ENCODE measurements at regions not wholly inside any gene's neighbourhood (a gene's known extent, or its start where the extent isn't known, plus 50 kb on each side); places are given as distances from the start of the nearest gene placed in this dataset.
"Not testable (repeated sequence)": the region's sequence is repeated elsewhere in the genome, so short reads cannot be mapped to it uniquely, and the experiment has no call there.

DNA sequence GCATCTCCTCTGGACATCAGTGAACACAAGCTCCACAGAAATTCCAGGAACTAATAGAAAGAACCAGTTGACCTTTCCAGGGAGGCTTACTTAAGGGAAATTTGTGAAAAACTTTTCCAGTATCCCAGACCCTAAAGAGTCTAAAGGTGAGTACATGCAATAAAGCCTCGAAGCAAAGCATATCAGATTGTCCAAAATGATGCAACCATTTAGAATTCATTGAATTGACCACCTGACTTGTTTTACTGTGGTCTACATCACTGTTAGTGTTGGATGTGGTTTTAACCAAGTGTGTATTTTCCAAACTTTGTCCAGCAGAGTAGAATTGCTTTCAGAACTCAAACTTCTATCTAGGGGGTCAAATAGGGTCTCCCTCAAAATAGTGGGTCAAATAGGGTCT is 76.3 kb upstream of the TIAM1 start:
- Histone ChIP-seq H3K27ac (ENCODE audit: low read depth, low read length) (no peak overlapping the region), H3K4me1 (ENCODE audit: insufficient read depth, low read length) (no peaks in the 10 kb centered on the region), H3K4me3 (ENCODE audit: low read length in 2 of 2) (no peak overlapping the region), H3K9me3 (ENCODE audit: control insufficient read depth in 1 of 2, low read length in 2 of 2) (no peaks in the 10 kb centered on the region), H3K36me3 (ENCODE audit: insufficient read depth, low read length) (no peaks in the 10 kb centered on the region), H3K27me3 (ENCODE audit: insufficient read depth, low read length) (no peaks in the 10 kb centered on the region)
- H3K36me3 Mint-ChIP-seq = no peaks in the 10 kb centered on the region
- H3K4me3 Mint-ChIP-seq = no peak overlapping the region
- no peak for DNase-seq
- peaks cover 0 to 4% (median 2%) of the 10 kb centered on the region in 4 donors for H3K4me1 Mint-ChIP-seq
- H3K27ac Mint-ChIP-seq = no peak overlapping the region
- no peaks in the 10 kb centered on the region for H3K27me3 Mint-ChIP-seq
- H3K9me3 Mint-ChIP-seq = peaks cover 0 to 6% (median 2%) of the 10 kb centered on the region in 8 donors
- intact Hi-C loops (cut with micrococcal nuclease) = no loop called here
- ChIA-PET CTCF (ENCODE audit: partially characterized antibody) (no interaction called here), POLR2A (ENCODE audit: partially characterized antibody) (no interaction called here)

GRCh38 chr21:31418377-31419001 is 74.4 kb upstream of the TIAM1 start:
- Mint-ChIP-seq H3K4me1 (peaks cover 0 to 2% (median under 1%) of the 10 kb centered on the region in 4 donors), H3K36me3 (no peaks in the 10 kb centered on the region), H3K27ac (no peak overlapping the region), H3K27me3 (no peaks in the 10 kb centered on the region), H3K4me3 (no peak overlapping the region), H3K9me3 (peaks cover 0 to 6% (median 2%) of the 10 kb centered on the region in 8 donors)
- no peak overlapping the region for H3K4me3 ChIP-seq (ENCODE audit: low read length in 2 of 2)
- no peaks in the 10 kb centered on the region for H3K36me3 ChIP-seq (ENCODE audit: insufficient read depth, low read length)
- no peaks in the 10 kb centered on the region for H3K27me3 ChIP-seq (ENCODE audit: insufficient read depth, low read length)
- H3K27ac ChIP-seq (ENCODE audit: low read depth, low read length) = no peak overlapping the region
- POLR2A ChIA-PET (ENCODE audit: partially characterized antibody) = no interaction called here
- intact Hi-C loops (cut with micrococcal nuclease) = no loop called here
- CTCF ChIA-PET (ENCODE audit: partially characterized antibody) = interaction anchor here (0.7 kb wide), 1 partner anchor 197 kb away, joined by 4 read pairs; no protein-coding TSS in a partner anchor
- no peak for DNase-seq
- H3K4me1 ChIP-seq (ENCODE audit: insufficient read depth, low read length) = no peaks in the 10 kb centered on the region
- no peaks in the 10 kb centered on the region for H3K9me3 ChIP-seq (ENCODE audit: control insufficient read depth in 1 of 2, low read length in 2 of 2)

GRCh38 chr21:31417214-31417613 is 73.2 kb upstream of the TIAM1 start:
- intact Hi-C loops (cut with micrococcal nuclease); H3K27me3 Mint-ChIP-seq; H3K27ac ChIP-seq (ENCODE audit: low read depth, low read length); POLR2A ChIA-PET (ENCODE audit: partially characterized antibody); H3K36me3 ChIP-seq (ENCODE audit: insufficient read depth, low read length); H3K4me3 ChIP-seq (ENCODE audit: low read length in 2 of 2); DNase-seq; H3K4me1 ChIP-seq (ENCODE audit: insufficient read depth, low read length); H3K4me1 Mint-ChIP-seq; H3K27ac Mint-ChIP-seq; H3K36me3 Mint-ChIP-seq; H3K9me3 Mint-ChIP-seq; H3K9me3 ChIP-seq (ENCODE audit: control insufficient read depth in 1 of 2, low read length in 2 of 2); H3K4me3 Mint-ChIP-seq; CTCF ChIA-PET (ENCODE audit: partially characterized antibody); H3K27me3 ChIP-seq (ENCODE audit: insufficient read depth, low read length): not testable (repeated sequence)

DNA sequence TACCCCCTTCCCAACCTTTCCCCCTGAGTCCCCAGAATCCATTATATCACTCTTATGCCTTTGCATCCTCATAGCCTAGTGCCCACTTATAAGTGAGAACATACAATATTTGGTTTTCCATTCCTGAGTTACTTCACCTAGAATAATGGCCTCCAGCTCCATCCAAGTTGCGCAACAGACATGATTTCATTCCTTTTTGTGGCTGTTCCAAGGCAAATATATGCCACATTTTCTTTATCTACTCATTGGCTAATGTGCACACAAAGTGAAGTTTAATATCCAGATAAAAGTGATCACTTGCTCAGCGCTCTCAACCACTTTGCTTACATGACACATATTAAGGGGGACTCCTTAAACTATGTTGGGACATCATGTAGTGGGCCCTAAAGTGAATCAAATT is 72.4 kb upstream of the TIAM1 start:
- H3K27me3 Mint-ChIP-seq = no peaks in the 10 kb centered on the region
- ChIA-PET POLR2A (ENCODE audit: partially characterized antibody) (no interaction called here), CTCF (ENCODE audit: partially characterized antibody) (no interaction called here)
- H3K36me3 ChIP-seq (ENCODE audit: insufficient read depth, low read length) = no peaks in the 10 kb centered on the region
- no peak overlapping the region for H3K4me3 Mint-ChIP-seq
- no peak overlapping the region for H3K27ac ChIP-seq (ENCODE audit: low read depth, low read length)
- intact Hi-C loops (cut with micrococcal nuclease) = no loop called here
- H3K4me1 Mint-ChIP-seq = peaks cover 0 to 4% (median under 1%) of the 10 kb centered on the region in 4 donors
- no peak overlapping the region for H3K27ac Mint-ChIP-seq
- no peaks in the 10 kb centered on the region for H3K9me3 ChIP-seq (ENCODE audit: control insufficient read depth in 1 of 2, low read length in 2 of 2)
- no peak overlapping the region for H3K4me3 ChIP-seq (ENCODE audit: low read length in 2 of 2)
- no peaks in the 10 kb centered on the region for H3K27me3 ChIP-seq (ENCODE audit: insufficient read depth, low read length)
- no peaks in the 10 kb centered on the region for H3K36me3 Mint-ChIP-seq
- DNase-seq = no peak
- H3K9me3 Mint-ChIP-seq = peaks cover 0 to 6% (median 2%) of the 10 kb centered on the region in 8 donors
- no peaks in the 10 kb centered on the region for H3K4me1 ChIP-seq (ENCODE audit: insufficient read depth, low read length)

DNA sequence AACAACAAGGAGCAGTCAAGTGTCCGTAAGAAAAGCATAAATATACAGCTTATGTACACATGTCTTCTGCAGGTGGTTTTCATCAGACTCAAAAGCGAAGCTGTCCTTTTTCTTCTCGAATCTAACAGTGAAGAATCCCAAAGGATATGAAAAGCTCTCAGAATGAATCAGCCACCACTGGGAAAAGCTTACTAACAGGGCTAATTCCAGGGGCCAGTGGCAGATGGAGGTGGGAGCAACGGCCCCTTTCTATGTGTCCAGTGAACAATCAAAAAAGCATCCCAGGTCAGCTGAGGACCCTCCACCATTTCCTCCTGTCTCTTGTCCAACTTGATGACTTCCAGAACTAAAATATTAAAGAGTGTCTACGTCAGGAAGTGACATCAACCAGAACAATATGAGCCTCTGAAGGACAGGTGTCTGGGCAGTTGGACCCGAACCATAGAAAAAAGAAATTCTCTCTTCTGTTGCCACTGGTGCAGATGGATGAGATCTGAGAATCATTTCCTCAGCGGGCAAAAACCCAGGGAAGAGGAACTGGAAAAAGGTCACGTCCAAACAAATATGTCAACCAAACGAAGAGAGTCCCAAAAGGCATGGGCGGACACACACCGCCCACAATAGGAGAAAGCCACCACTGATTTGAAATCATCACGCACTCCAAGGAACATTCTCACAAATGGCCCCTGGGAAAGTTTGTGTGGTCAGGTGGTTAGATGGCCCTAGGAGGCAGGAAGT is 70.4 kb upstream of the TIAM1 start:
- Mint-ChIP-seq H3K9me3 (peaks cover 0 to 6% (median 2%) of the 10 kb centered on the region in 8 donors), H3K27me3 (no peaks in the 10 kb centered on the region), H3K27ac (no peak overlapping the region), H3K36me3 (no peaks in the 10 kb centered on the region), H3K4me1 (peaks cover 0 to 4% (median under 1%) of the 10 kb centered on the region in 4 donors), H3K4me3 (no peak overlapping the region)
- no peaks in the 10 kb centered on the region for H3K9me3 ChIP-seq (ENCODE audit: control insufficient read depth in 1 of 2, low read length in 2 of 2)
- no peaks in the 10 kb centered on the region for H3K36me3 ChIP-seq (ENCODE audit: insufficient read depth, low read length)
- intact Hi-C loops (cut with micrococcal nuclease) = no loop called here
- no peak for DNase-seq
- no peaks in the 10 kb centered on the region for H3K27me3 ChIP-seq (ENCODE audit: insufficient read depth, low read length)
- H3K27ac ChIP-seq (ENCODE audit: low read depth, low read length) = no peak overlapping the region
- ChIA-PET CTCF (ENCODE audit: partially characterized antibody) (no interaction called here), POLR2A (ENCODE audit: partially characterized antibody) (no interaction called here)
- no peak overlapping the region for H3K4me3 ChIP-seq (ENCODE audit: low read length in 2 of 2)
- peaks cover 11% of the 10 kb centered on the region for H3K4me1 ChIP-seq (ENCODE audit: insufficient read depth, low read length)

- Mint-ChIP-seq H3K4me3 (no peak overlapping the region), H3K27ac (no peak overlapping the region), H3K9me3 (peaks cover 0 to 6% (median 2%) of the 10 kb centered on the region in 8 donors), H3K36me3 (no peaks in the 10 kb centered on the region), H3K4me1 (peaks cover 0 to 4% (median 2%) of the 10 kb centered on the region in 4 donors), H3K27me3 (no peaks in the 10 kb centered on the region)
- no peak overlapping the region for H3K4me3 ChIP-seq (ENCODE audit: low read length in 2 of 2)
- no peaks in the 10 kb centered on the region for H3K9me3 ChIP-seq (ENCODE audit: control insufficient read depth in 1 of 2, low read length in 2 of 2)
- no peak overlapping the region for H3K27ac ChIP-seq (ENCODE audit: low read depth, low read length)
- peaks cover 11% of the 10 kb centered on the region for H3K4me1 ChIP-seq (ENCODE audit: insufficient read depth, low read length)
- ChIA-PET POLR2A (ENCODE audit: partially characterized antibody) (no interaction called here), CTCF (ENCODE audit: partially characterized antibody) (no interaction called here)
- no peaks in the 10 kb centered on the region for H3K27me3 ChIP-seq (ENCODE audit: insufficient read depth, low read length)
- no peaks in the 10 kb centered on the region for H3K36me3 ChIP-seq (ENCODE audit: insufficient read depth, low read length)
- intact Hi-C loops (cut with micrococcal nuclease) = no loop called here
- DNase-seq = no peak
Measured at GRCh38 chr21:31413698-31414097, 69.6 kb upstream of the TIAM1 start.

- H3K27me3 Mint-ChIP-seq = no peaks in the 10 kb centered on the region
- ChIA-PET CTCF (ENCODE audit: partially characterized antibody) (interaction anchor here (1.2 kb wide), 1 partner anchor 17 kb away, joined by 3 read pairs; no protein-coding TSS in a partner anchor), POLR2A (ENCODE audit: partially characterized antibody) (no interaction called here)
- H3K4me1 Mint-ChIP-seq = peaks cover 0 to 5% (median 3%) of the 10 kb centered on the region in 4 donors
- no peaks in the 10 kb centered on the region for H3K36me3 Mint-ChIP-seq
- H3K4me3 ChIP-seq (ENCODE audit: low read length in 2 of 2) = no peak overlapping the region
- H3K27ac ChIP-seq (ENCODE audit: low read depth, low read length) = no peak overlapping the region
- H3K4me1 ChIP-seq (ENCODE audit: insufficient read depth, low read length) = peaks cover 11% of the 10 kb centered on the region
- H3K9me3 ChIP-seq (ENCODE audit: control insufficient read depth in 1 of 2, low read length in 2 of 2) = no peaks in the 10 kb centered on the region
- no peaks in the 10 kb centered on the region for H3K27me3 ChIP-seq (ENCODE audit: insufficient read depth, low read length)
- no peaks in the 10 kb centered on the region for H3K9me3 Mint-ChIP-seq
- H3K4me3 Mint-ChIP-seq = no peak overlapping the region
- intact Hi-C loops (cut with micrococcal nuclease) = no loop called here
- peak in 4 of 5 donors; percentile 11 to 35 (median 18) for DNase-seq
- no peak overlapping the region for H3K27ac Mint-ChIP-seq
- H3K36me3 ChIP-seq (ENCODE audit: insufficient read depth, low read length) = no peaks in the 10 kb centered on the region
Measured at GRCh38 chr21:31410499-31411131, 66.6 kb upstream of the TIAM1 start.

All from CD4-positive, alpha-beta memory T cell (primary cell).